PC-3 (cell line): ENCODE measurements at regions not wholly inside any gene's neighbourhood (a gene's known extent, or its start where the extent isn't known, plus 50 kb on each side); places are given as distances from the start of the nearest gene placed in this dataset.

Experiments
- ATAC-seq: fragments of 200-7000 bp; cut with Tn5 transposase; 2 replicates; pipeline ENCODE4 v1.9.1; 2020; ENCODE audit warnings: mild to moderate bottlenecking, moderate library complexity
- BruUV-seq: library from RNA; stranded (reverse); fragments of 400-500 nt; replicated peaks from 2 replicates; lab custom pipeline; 2021; lab: Mats Ljungman, UMichigan
- CTCF ChIA-PET: fragments of 300-600 bp; sonication (Branson Sonifier 250); formaldehyde crosslinking; loops from one replicate; lab custom pipeline; 2022; ENCODE audit warnings: antibody characterized with exemption; lab: Charles Lee
- POLR2A ChIA-PET: fragments of 300-600 bp; sonication (Branson Sonifier 250); formaldehyde crosslinking; loops from one replicate; lab custom pipeline; 2022; ENCODE audit warnings: antibody characterized with exemption; ENCODE audit not compliant: unreplicated experiment; lab: Charles Lee
- DNase-seq: peaks from one replicate; pipeline ENCODE4 v3.0.0-alpha.2; 2015
- H2AFZ ChIP-seq: fragments of 300-600 bp; sonication (generic); 2 replicates; pipeline ENCODE4 v1.6.0; 2016; ENCODE audit warnings: antibody characterized with exemption, low read length
- H3F3A ChIP-seq: fragments of 300-600 bp; sonication (generic); one replicate; pipeline ENCODE4 v1.6.0; 2017; ENCODE audit warnings: antibody characterized with exemption, low read length, control low read depth, mild to moderate bottlenecking; ENCODE audit not compliant: unreplicated experiment
- H3K27ac ChIP-seq: fragments of 300-600 bp; sonication (generic); 2 replicates; pipeline ENCODE4 v1.5.1; 2016; ENCODE audit warnings: mild to moderate bottlenecking, low read length
- H3K27me3 ChIP-seq: fragments of 300-600 bp; sonication (generic); 2 replicates; pipeline ENCODE4 v1.6.1; 2016; ENCODE audit warnings: low read length, mixed read lengths
- H3K36me3 ChIP-seq: fragments of 300-600 bp; sonication (generic); 2 replicates; pipeline ENCODE4 v1.6.1; 2016; ENCODE audit warnings: low read depth, mixed run types, low read length, mixed read lengths
- H3K4me1 ChIP-seq: fragments of 300-600 bp; sonication (generic); 2 replicates; pipeline ENCODE4 v1.5.1; 2016; ENCODE audit warnings: low read length; ENCODE audit not compliant: insufficient read depth
- H3K4me2 ChIP-seq: fragments of 300-600 bp; sonication (generic); 2 replicates; pipeline ENCODE4 v1.6.0; 2016; ENCODE audit warnings: low read length
- H3K4me3 ChIP-seq: fragments of 300-600 bp; sonication (generic); 2 replicates; pipeline ENCODE4 v1.5.1; 2016; ENCODE audit warnings: mild to moderate bottlenecking, low read length, mixed read lengths
- H3K79me2 ChIP-seq: fragments of 300-600 bp; sonication (generic); 2 replicates; pipeline ENCODE4 v1.6.1; 2017; ENCODE audit warnings: low read length, mixed read lengths
- H3K9ac ChIP-seq: fragments of 300-600 bp; sonication (generic); 2 replicates; pipeline ENCODE4 v1.6.0; 2016; ENCODE audit warnings: mild to moderate bottlenecking, low read length
- H3K9me2 ChIP-seq: fragments of 300-600 bp; sonication (generic); replicated peaks from 2 replicates; pipeline ENCODE4 v1.6.1; 2016; ENCODE audit warnings: mixed run types, low read length, mixed read lengths
- H3K9me3 ChIP-seq: fragments of 300-600 bp; sonication (generic); 2 replicates; pipeline ENCODE4 v1.6.1; 2016; ENCODE audit warnings: low read length, mixed read lengths
- H4K20me1 ChIP-seq: fragments of 300-600 bp; sonication (generic); 2 replicates; pipeline ENCODE4 v1.6.1; 2016; ENCODE audit warnings: low read length, mixed read lengths
- CTCF ChIP-seq: fragments of 300-600 bp; sonication (generic); conservative IDR thresholded peaks from 2 replicates; pipeline ENCODE4 v1.5.1; 2017; ENCODE audit warnings: antibody characterized with exemption, low read depth, mild to moderate bottlenecking, low read length
- EZH2 ChIP-seq: fragments of 300-600 bp; sonication (generic); IDR thresholded peaks from one replicate; pipeline ENCODE4 v1.6.1; 2017; ENCODE audit warnings: antibody characterized with exemption, mild to moderate bottlenecking, low read length; ENCODE audit not compliant: unreplicated experiment
- EZH2phosphoT487 ChIP-seq: fragments of 300-600 bp; sonication (generic); IDR thresholded peaks from 2 replicates; pipeline ENCODE4 v1.6.1; 2018; ENCODE audit warnings: mild to moderate bottlenecking, antibody characterized with exemption, low read length, borderline replicate concordance
- intact Hi-C: fragments of 100-400 bp; cut with micrococcal nuclease; formaldehyde crosslinking; loops from 2 replicates; pipeline ENCODE4 v1.9.0; 2023

GRCh38 chr9:90514877-90515276 lies 127.7 kb downstream of the DIRAS2 start:
- Histone ChIP-seq H3F3A (no peaks in the 10 kb centered on the region), H3K27me3 (no peaks in the 10 kb centered on the region), H3K9ac (no peak overlapping the region), H3K4me2 (no peak overlapping the region), H3K79me2 (no peaks in the 10 kb centered on the region), H3K27ac (no peak overlapping the region), H3K4me1 (peaks cover 10% of the 10 kb centered on the region), H3K9me2 (no peaks in the 10 kb centered on the region), H3K9me3 (no peaks in the 10 kb centered on the region), H2AFZ (no peak overlapping the region), H3K4me3 (no peak overlapping the region), H3K36me3 (no peaks in the 10 kb centered on the region), H4K20me1 (no peaks in the 10 kb centered on the region)
- intact Hi-C loops: no loop called here
- POLR2A ChIA-PET: no interaction called here
- CTCF ChIA-PET: no interaction called here
- TF ChIP-seq CTCF (no peak), EZH2phosphoT487 (no peak), EZH2 (no peak)
- BruUV-seq: no TSS peak
- DNase-seq: no peak
- ATAC-seq: no peak

GRCh38 chr9:90515510-90515909 lies 127.1 kb downstream of the DIRAS2 start:
- intact Hi-C loops: no loop called here
- no peak for DNase-seq
- ChIA-PET POLR2A (no interaction called here), CTCF (no interaction called here)
- Histone ChIP-seq H4K20me1 (no peaks in the 10 kb centered on the region), H3K27ac (no peak overlapping the region), H2AFZ (no peak overlapping the region), H3K9ac (no peak overlapping the region), H3K4me3 (no peak overlapping the region), H3K9me3 (no peaks in the 10 kb centered on the region), H3K4me1 (peaks cover 10% of the 10 kb centered on the region), H3K27me3 (no peaks in the 10 kb centered on the region), H3K9me2 (no peaks in the 10 kb centered on the region), H3K79me2 (no peaks in the 10 kb centered on the region), H3F3A (no peaks in the 10 kb centered on the region), H3K36me3 (no peaks in the 10 kb centered on the region), H3K4me2 (no peak overlapping the region)
- no peak for TF ChIP-seq CTCF
- no peak for TF ChIP-seq EZH2
- TF ChIP-seq EZH2phosphoT487: no peak
- no TSS peak for BruUV-seq
- ATAC-seq: no peak

- Histone ChIP-seq H3K9me3 (no peaks in the 10 kb centered on the region), H3K4me3 (no peak overlapping the region), H3F3A (no peaks in the 10 kb centered on the region), H3K36me3 (no peaks in the 10 kb centered on the region), H3K79me2 (no peaks in the 10 kb centered on the region), H3K27me3 (no peaks in the 10 kb centered on the region; the same call in 1 of the 2 replicates), H3K4me2 (no peak overlapping the region), H3K9me2 (no peaks in the 10 kb centered on the region), H3K4me1 (peaks cover 10% of the 10 kb centered on the region), H3K9ac (no peak overlapping the region), H4K20me1 (no peaks in the 10 kb centered on the region), H2AFZ (no peak overlapping the region), H3K27ac (no peak overlapping the region)
- ATAC-seq (no peak), DNase-seq (peak; percentile 64)
- ChIA-PET POLR2A (no interaction called here), CTCF (no interaction called here)
- intact Hi-C loops: no loop called here
- TF ChIP-seq EZH2 (no peak), EZH2phosphoT487 (no peak), CTCF (no peak)
- BruUV-seq: no TSS peak
Measured at GRCh38 chr9:90517103-90517502, 125.5 kb downstream of the DIRAS2 start.
